NCI-H748 treated with DMSO at 0.1 percent for 48 hours (cell line): ENCODE measurements at regions not wholly inside any gene's neighbourhood (a gene's known extent, or its start where the extent isn't known, plus 50 kb on each side); places are given as distances from the start of the nearest gene placed in this dataset.
A peak's percentile ranks its signal among the peaks of the same experiment; 100 is the strongest.
"Not testable (repeated sequence)": the region's sequence is repeated elsewhere in the genome, so short reads cannot be mapped to it uniquely, and the experiment has no call there.

Source experiments
- DNase-seq: peaks from one replicate; lab custom pipeline; 2025; lab: John Stamatoyannopoulos, UW

DNA sequence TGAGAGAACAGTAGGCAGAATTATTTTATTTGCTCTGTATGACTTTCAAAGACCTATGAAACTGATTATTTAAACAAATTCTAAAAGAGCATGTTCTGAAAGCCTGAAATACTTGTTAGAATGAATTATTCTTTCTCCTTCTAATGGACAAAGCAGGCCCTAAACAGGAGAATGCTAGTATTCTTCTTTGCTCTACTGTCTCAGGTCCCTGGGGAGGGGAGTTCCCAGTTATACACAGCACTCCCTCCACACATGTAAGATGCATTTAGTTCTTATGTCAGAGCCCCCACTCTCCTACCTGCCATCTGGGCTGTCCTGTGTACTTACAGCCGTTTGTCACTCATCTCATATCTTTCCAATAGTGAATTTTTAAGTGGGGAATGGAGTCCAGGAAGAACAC, 633.5 kb upstream of the ANKRD30A start:
- DNase-seq = no peak

DNA sequence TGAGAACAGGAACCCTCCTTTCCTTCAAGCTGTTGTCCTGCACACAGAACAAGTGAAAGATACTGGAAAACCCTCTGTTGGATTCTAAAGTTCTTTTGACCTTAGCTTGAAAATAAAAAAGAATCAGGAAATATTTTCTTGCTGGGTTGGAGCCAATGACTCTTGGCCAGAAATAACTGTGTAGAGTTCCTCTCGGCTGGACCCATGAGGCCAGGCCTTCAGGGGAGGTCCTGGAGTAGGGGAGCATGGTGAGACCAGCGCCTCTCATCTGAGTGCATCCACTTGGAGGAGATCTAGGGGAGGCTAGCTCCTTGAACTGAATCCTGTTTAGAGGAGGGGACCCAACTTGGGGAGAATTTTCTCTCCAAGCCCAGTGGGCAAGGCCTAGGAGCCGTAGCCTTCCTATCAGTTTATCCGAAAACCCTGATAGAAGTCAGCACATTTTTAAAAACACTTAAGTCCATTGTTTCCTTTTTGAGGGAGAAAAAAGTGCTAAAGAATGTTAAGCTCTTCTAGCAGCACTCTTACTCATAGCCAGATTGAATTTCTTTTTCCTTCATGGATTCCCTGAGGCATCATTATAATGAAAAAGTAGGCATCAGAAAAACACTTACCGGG, 635.7 kb upstream of the ANKRD30A start:
- DNase-seq = no peak

DNA sequence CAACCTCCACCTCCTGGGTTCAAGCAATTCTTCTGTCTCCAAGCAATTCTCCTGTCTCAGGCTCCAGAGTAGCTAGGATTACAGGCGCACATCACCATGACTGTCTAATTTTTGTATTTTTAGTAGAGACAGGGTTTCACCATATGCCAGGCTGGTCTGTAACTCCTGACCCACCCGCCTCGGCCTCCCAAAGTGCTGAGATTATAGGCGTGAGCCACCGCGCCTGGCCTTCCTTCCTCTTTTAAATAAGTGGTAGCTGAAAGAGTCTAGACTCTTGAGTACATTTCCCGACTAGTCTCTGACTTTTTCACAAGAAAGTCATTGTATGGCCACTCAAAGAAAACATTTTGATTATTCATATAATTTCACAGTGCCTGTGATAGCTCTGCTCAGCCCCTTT, 636.2 kb upstream of the ANKRD30A start:
- DNase-seq = no peak

GRCh38 chr10:36488579-36488978, 636.8 kb upstream of the ANKRD30A start:
- no peak for DNase-seq

- no peak for DNase-seq
These were observed 646.3 kb upstream of the ANKRD30A start for GRCh38 chr10:36479073-36479472.

GRCh38 chr10:36476399-36476798, 649.0 kb upstream of the ANKRD30A start:
- no peak for DNase-seq

DNA sequence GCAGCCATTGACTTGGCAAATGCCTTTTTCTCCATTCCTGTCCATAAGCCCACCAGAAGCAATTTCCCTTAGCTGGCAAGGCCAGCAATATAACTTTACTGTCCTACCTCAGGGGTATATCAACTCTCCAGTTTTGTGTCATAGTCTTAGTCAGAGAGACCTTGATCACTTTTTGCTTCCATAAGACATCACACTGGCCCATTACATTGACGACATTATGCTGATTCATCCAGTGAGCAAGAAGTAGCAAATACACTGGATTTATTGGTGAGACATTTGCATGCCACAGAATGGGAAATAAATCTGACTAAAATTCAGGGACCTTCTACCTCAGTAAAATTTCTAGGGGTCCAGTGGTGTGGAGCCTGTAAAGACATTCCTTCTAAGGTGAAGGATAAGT, 649.7 kb upstream of the ANKRD30A start:
- no peak for DNase-seq

GRCh38 chr10:36474456-36474855, 650.9 kb upstream of the ANKRD30A start:
- no peak for DNase-seq

GRCh38 chr10:36473122-36473521, 652.3 kb upstream of the ANKRD30A start:
- DNase-seq = no peak

DNA sequence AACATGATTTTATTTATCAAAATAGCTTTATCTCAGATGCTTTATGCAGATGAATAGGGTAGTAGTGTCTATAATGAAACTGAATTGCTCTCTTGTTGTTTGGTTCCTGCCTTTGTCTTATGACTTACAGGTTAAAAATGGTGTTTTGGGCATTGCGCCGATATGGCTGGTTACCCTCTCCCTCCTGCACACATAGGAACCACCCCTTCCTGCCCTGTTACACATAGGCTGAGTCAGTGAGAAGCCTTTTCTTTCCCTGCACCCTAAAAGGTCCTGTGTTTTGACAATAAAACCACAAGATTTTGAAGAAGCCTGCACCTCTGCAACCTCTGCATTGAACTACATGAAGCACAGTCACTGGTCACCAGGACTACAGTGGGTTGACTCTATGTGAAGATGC, 655.8 kb upstream of the ANKRD30A start:
- DNase-seq = no peak

DNA sequence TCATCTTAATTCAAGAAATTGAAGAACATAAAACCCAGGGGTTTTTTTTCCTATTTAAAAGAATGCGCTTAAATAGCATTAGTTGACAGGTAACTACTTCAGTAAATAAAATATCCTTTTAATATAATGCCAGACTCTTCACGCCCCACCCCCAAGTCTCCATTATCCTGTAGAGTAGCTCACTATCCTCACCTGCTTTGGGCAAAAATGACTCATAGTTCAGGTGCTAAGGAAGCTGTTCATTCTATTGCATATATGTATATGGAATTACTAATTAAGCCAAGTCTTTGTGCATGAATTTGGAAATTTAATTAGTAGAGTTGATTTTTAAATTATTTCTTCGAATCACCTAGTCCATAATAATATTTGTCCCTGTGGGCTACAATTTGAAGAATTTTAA, 656.8 kb upstream of the ANKRD30A start:
- no peak for DNase-seq

GRCh38 chr10:36465604-36466379, 659.6 kb upstream of the ANKRD30A start:
- no peak for DNase-seq

GRCh38 chr10:36464291-36464690, 661.1 kb upstream of the ANKRD30A start:
- no peak for DNase-seq

GRCh38 chr10:36463390-36463789, 662.0 kb upstream of the ANKRD30A start:
- DNase-seq = no peak

DNA sequence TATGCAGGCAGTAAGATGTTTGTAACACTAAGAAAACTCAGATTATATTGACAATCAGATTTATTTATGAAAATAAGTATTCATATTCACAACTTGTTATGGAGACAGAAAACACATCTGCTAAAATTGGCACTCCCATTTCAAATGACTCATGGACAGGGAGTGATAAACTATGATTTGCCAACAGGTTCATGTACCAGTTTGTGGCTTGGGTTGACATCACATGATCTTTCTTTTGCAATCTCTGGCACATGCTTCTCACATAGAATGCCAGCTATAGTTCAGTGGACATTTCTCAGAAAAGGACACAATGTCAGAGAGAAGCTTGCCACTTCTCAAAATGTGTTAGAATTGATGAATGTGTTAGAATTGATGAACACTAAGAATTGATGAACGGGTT, 663.2 kb upstream of the ANKRD30A start:
- no peak for DNase-seq

GRCh38 chr10:36458437-36458836, 667.0 kb upstream of the ANKRD30A start:
- not testable (repeated sequence) for DNase-seq

DNA sequence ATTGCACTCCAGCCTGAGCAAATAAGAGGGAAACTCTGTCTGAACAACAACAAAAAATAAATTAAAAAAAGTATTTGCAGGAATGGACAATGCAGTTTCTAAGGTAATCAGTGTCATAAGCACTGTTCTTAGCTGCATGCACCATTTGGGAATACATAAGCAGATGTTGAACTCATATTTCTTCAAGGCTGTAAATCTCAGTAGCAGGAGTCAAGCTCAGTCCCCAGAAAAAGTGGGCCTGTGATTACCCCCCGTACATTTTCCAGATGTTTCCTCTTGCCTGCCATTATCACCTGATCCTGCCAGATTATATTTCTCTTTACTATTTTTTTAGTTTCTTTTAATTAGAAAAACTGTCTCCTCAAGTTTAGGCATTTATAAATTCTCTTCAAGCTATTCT, 667.6 kb upstream of the ANKRD30A start:
- no peak for DNase-seq

GRCh38 chr10:36455526-36456133, 669.8 kb upstream of the ANKRD30A start:
- DNase-seq = no peak

GRCh38 chr10:36452851-36453250, 672.5 kb upstream of the ANKRD30A start:
- no peak for DNase-seq

- no peak for DNase-seq
These were observed 673.9 kb upstream of the ANKRD30A start for GRCh38 chr10:36451391-36451970.

- no peak for DNase-seq
These were observed 675.0 kb upstream of the ANKRD30A start for GRCh38 chr10:36450380-36450779.

DNA sequence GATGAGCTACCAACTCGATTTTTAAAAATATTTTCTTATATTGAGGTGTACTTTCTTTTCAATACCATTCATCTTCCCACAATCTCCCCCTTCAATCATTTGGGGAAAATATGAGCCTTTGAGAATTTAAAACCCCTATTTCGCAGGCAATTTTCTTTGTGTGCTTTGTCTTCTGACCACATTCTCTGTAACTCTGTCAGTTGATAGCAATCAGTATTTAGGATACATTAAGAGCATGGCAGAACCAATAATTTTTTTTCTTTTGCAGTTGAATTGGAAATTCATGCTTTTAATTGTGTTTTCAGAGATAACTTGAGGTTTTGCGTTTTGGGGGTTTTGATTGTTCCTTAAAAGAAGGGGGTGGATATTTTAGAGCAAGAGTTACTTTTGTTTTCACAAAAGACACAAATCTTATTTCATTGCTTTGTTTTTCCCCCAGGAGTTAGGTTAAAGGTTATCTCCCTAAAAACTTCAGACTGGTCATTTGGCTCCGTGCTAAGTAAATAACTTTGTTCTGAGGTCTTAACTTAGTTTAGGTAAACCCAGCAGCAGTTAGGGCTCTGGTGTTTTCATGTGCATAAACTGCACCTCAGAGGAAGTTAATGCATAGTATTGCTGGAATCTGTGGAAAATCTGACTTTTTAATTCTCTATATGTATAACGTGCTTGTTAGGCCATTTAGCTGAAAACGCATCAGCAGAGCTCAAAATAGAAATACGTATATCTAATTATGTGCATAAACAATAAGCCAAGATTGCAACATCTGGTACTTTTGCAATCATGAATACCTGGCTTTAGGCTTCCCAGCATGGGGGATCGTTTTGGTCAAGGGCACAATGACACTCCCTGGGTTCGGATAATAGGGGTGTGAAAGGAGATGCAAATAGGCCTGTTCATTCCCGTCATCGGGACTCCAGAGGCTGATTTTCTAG, 676.4 kb upstream of the ANKRD30A start:
- DNase-seq = peak; percentile 73
